ENCODE measurements at regions not wholly inside any gene's neighbourhood (a gene's known extent, or its start where the extent isn't known, plus 50 kb on each side); places are given as distances from the start of the nearest gene placed in this dataset.

DNA sequence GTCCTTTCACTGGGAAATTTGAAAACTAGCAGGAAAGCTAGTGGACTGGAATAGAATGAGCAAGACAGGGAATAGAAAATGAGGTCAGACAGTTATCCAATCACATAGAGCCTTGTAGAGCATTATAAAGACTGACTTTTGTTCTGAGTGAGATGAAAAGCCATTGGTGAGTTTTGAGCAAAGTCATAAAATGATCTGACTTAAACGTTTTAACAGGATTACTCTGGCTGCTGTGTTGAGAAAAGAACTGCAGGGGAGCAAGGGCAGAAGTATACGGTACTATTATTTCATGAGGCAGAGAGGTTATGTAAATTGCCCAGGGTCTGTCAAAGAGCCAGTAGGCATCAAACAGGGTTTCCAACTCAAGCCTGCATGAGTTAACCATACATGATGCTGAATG, 393.4 kb downstream of the TFEC start:
- H3K4me1 ChIP-seq (ENCODE audit: control insufficient read depth, insufficient read depth, low read depth, low read length): no peaks in the 10 kb centered on the region
- no peak overlapping the region for H3K18ac ChIP-seq (ENCODE audit: low read depth in 1 of 2, low read length in 2 of 2)
- H3K4ac ChIP-seq (ENCODE audit: low read depth in 1 of 2, low read length in 2 of 2): no peak overlapping the region
- H3K14ac ChIP-seq (ENCODE audit: low read length in 2 of 2): no peak overlapping the region
- H3K4me2 ChIP-seq (ENCODE audit: low read length, poor library complexity, severe bottlenecking): no peak overlapping the region
- H3K36me3 ChIP-seq (ENCODE audit: control insufficient read depth in 1 of 2, insufficient read depth in 2 of 2, low read depth in 1 of 2, low read length in 2 of 2): no peaks in the 10 kb centered on the region
- no peak overlapping the region for H2BK5ac ChIP-seq (ENCODE audit: low read depth, low read length, poor library complexity, severe bottlenecking)
- no peaks in the 10 kb centered on the region for H3K27me3 ChIP-seq (ENCODE audit: control insufficient read depth in 1 of 2, insufficient read depth in 1 of 2, low read length in 2 of 2)
- H3K9me3 ChIP-seq (ENCODE audit: control insufficient read depth, low read length): peaks cover 7% of the 10 kb centered on the region
- no peak overlapping the region for H2BK120ac ChIP-seq (ENCODE audit: low read depth, low read length)
- H3K9ac ChIP-seq (ENCODE audit: low read length): no peak overlapping the region
- DNase-seq: no peak
- H2AFZ ChIP-seq (ENCODE audit: low read depth, low read length): no peak overlapping the region
- H3K27ac ChIP-seq (ENCODE audit: low read length, poor library complexity, severe bottlenecking): no peak overlapping the region
- H4K8ac ChIP-seq (ENCODE audit: low read length): no peak overlapping the region
- H3K79me1 ChIP-seq (replicated peaks; ENCODE audit: low read length, poor library complexity, severe bottlenecking): no peaks in the 10 kb centered on the region
- no peak overlapping the region for H2BK12ac ChIP-seq (ENCODE audit: low read length in 2 of 2)
- no peak overlapping the region for H3K23ac ChIP-seq (ENCODE audit: low read length in 2 of 2)
- H4K91ac ChIP-seq (ENCODE audit: low read length): no peak overlapping the region
- H3K4me3 ChIP-seq (ENCODE audit: insufficient read depth in 1 of 2, low read depth in 1 of 2, low read length in 2 of 2): no peak overlapping the region
- no peak overlapping the region for H2BK15ac ChIP-seq (ENCODE audit: low read depth, poor library complexity, severe bottlenecking)
- WGBS: 78% methylated on average over 2 of the region's 2 CpGs
- no peak overlapping the region for H2AK5ac ChIP-seq (ENCODE audit: low read length, severe bottlenecking)

DNA sequence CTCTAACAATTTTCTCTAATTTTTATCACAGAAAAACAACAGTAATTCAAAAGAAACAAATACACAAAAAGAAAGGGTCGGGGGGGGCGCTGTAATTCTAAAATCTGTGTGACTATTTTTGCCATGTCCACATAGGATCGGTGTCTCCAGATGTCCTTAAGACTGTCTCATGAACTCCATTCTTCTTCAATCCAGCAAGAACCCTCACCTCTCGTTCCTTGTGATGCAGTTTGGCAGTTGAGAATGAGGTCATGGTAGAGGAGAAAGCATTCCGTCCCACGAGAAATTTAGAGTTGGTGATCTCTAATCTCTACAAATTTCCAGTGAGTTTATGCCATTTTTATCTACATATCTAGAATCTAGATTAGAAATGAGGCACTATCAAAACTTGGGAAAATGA, 394.7 kb downstream of the TFEC start:
- Histone ChIP-seq H4K8ac (ENCODE audit: low read length) (no peak overlapping the region), H3K4me2 (ENCODE audit: low read length, poor library complexity, severe bottlenecking) (no peak overlapping the region), H3K4me3 (ENCODE audit: insufficient read depth in 1 of 2, low read depth in 1 of 2, low read length in 2 of 2) (no peak overlapping the region), H3K23ac (ENCODE audit: low read length in 2 of 2) (no peak overlapping the region), H3K36me3 (ENCODE audit: control insufficient read depth in 1 of 2, insufficient read depth in 2 of 2, low read depth in 1 of 2, low read length in 2 of 2) (no peaks in the 10 kb centered on the region), H3K9ac (ENCODE audit: low read length) (no peak overlapping the region), H3K4ac (ENCODE audit: low read depth in 1 of 2, low read length in 2 of 2) (no peak overlapping the region), H2BK5ac (ENCODE audit: low read depth, low read length, poor library complexity, severe bottlenecking) (no peak overlapping the region), H2AK5ac (ENCODE audit: low read length, severe bottlenecking) (no peak overlapping the region), H3K18ac (ENCODE audit: low read depth in 1 of 2, low read length in 2 of 2) (no peak overlapping the region), H2AFZ (ENCODE audit: low read depth, low read length) (no peak overlapping the region), H2BK15ac (ENCODE audit: low read depth, poor library complexity, severe bottlenecking) (no peak overlapping the region), H3K79me1 (replicated peaks; ENCODE audit: low read length, poor library complexity, severe bottlenecking) (no peaks in the 10 kb centered on the region), H3K27ac (ENCODE audit: low read length, poor library complexity, severe bottlenecking) (no peak overlapping the region), H2BK120ac (ENCODE audit: low read depth, low read length) (no peak overlapping the region), H2BK12ac (ENCODE audit: low read length in 2 of 2) (no peak overlapping the region), H3K14ac (ENCODE audit: low read length in 2 of 2) (no peak overlapping the region), H3K9me3 (ENCODE audit: control insufficient read depth, low read length) (no peaks in the 10 kb centered on the region), H3K4me1 (ENCODE audit: control insufficient read depth, insufficient read depth, low read depth, low read length) (no peaks in the 10 kb centered on the region), H4K91ac (ENCODE audit: low read length) (no peak overlapping the region), H3K27me3 (ENCODE audit: control insufficient read depth in 1 of 2, insufficient read depth in 1 of 2, low read length in 2 of 2) (no peaks in the 10 kb centered on the region)
- DNase-seq: no peak
- WGBS: 100% methylated on average over 2 of the region's 6 CpGs

DNA sequence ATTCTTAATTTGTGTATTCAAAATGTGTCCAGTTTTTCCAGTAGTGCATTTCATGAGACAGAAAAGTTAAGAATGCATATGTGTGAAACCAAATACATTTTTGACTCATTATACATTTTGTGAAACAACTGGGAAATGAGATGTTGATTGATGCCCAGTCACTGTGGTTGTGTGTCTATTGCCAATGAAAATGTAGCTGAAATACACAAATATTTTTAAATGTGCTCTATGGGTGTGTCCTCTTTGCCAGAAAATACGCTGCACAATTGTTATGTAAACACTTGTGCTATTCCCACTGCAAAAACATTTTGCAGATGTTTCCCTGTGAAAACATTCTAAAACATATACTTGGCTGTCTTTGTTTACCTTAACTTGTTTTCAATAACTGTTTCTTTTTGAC, 395.2 kb downstream of the TFEC start:
- Histone ChIP-seq H3K9me3 (ENCODE audit: control insufficient read depth, low read length) (no peaks in the 10 kb centered on the region), H2BK12ac (ENCODE audit: low read length in 2 of 2) (no peak overlapping the region), H2AK5ac (ENCODE audit: low read length, severe bottlenecking) (no peak overlapping the region), H3K27ac (ENCODE audit: low read length, poor library complexity, severe bottlenecking) (no peak overlapping the region), H4K91ac (ENCODE audit: low read length) (no peak overlapping the region), H3K4me3 (ENCODE audit: insufficient read depth in 1 of 2, low read depth in 1 of 2, low read length in 2 of 2) (no peak overlapping the region), H3K36me3 (ENCODE audit: control insufficient read depth in 1 of 2, insufficient read depth in 2 of 2, low read depth in 1 of 2, low read length in 2 of 2) (no peaks in the 10 kb centered on the region), H3K9ac (ENCODE audit: low read length) (no peak overlapping the region), H2AFZ (ENCODE audit: low read depth, low read length) (no peak overlapping the region), H3K18ac (ENCODE audit: low read depth in 1 of 2, low read length in 2 of 2) (no peak overlapping the region), H2BK15ac (ENCODE audit: low read depth, poor library complexity, severe bottlenecking) (no peak overlapping the region), H3K23ac (ENCODE audit: low read length in 2 of 2) (no peak overlapping the region), H3K4me1 (ENCODE audit: control insufficient read depth, insufficient read depth, low read depth, low read length) (no peaks in the 10 kb centered on the region), H2BK5ac (ENCODE audit: low read depth, low read length, poor library complexity, severe bottlenecking) (no peak overlapping the region), H2BK120ac (ENCODE audit: low read depth, low read length) (no peak overlapping the region), H3K27me3 (ENCODE audit: control insufficient read depth in 1 of 2, insufficient read depth in 1 of 2, low read length in 2 of 2) (no peaks in the 10 kb centered on the region), H3K4me2 (ENCODE audit: low read length, poor library complexity, severe bottlenecking) (no peak overlapping the region), H3K4ac (ENCODE audit: low read depth in 1 of 2, low read length in 2 of 2) (no peak overlapping the region), H3K14ac (ENCODE audit: low read length in 2 of 2) (no peak overlapping the region), H4K8ac (ENCODE audit: low read length) (no peak overlapping the region), H3K79me1 (replicated peaks; ENCODE audit: low read length, poor library complexity, severe bottlenecking) (no peaks in the 10 kb centered on the region)
- WGBS: 0% methylated on average over 1 of the region's 1 CpG
- DNase-seq: peak; percentile 22

DNA sequence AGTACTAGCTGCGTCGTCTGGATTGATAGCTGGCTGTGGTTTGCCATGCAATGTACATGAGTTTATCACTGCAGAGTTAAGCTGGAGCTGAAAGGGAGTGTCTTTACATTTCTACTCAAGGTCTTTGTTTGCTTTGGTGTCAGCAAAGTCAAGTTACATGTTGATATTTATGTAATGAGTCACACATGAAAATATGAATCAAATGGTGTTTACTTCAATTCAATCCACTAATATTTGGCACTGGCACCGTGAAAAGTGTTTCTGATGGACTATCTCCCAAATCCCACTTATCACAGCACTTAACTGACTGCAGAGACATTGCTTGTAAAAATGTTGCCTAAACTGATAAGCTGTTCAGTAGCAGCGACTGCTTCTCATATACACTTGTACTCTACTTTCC, 395.9 kb downstream of the TFEC start:
- Histone ChIP-seq H4K91ac (ENCODE audit: low read length) (no peak overlapping the region), H3K18ac (ENCODE audit: low read depth in 1 of 2, low read length in 2 of 2) (no peak overlapping the region), H2BK120ac (ENCODE audit: low read depth, low read length) (no peak overlapping the region), H3K4me2 (ENCODE audit: low read length, poor library complexity, severe bottlenecking) (no peak overlapping the region), H3K4me3 (ENCODE audit: insufficient read depth in 1 of 2, low read depth in 1 of 2, low read length in 2 of 2) (no peak overlapping the region), H4K8ac (ENCODE audit: low read length) (no peak overlapping the region), H3K14ac (ENCODE audit: low read length in 2 of 2) (no peak overlapping the region), H3K9me3 (ENCODE audit: control insufficient read depth, low read length) (no peaks in the 10 kb centered on the region), H2BK15ac (ENCODE audit: low read depth, poor library complexity, severe bottlenecking) (no peak overlapping the region), H3K79me1 (replicated peaks; ENCODE audit: low read length, poor library complexity, severe bottlenecking) (no peaks in the 10 kb centered on the region), H3K27me3 (ENCODE audit: control insufficient read depth in 1 of 2, insufficient read depth in 1 of 2, low read length in 2 of 2) (no peaks in the 10 kb centered on the region), H2BK12ac (ENCODE audit: low read length in 2 of 2) (no peak overlapping the region), H2AK5ac (ENCODE audit: low read length, severe bottlenecking) (no peak overlapping the region), H3K4me1 (ENCODE audit: control insufficient read depth, insufficient read depth, low read depth, low read length) (no peaks in the 10 kb centered on the region), H3K23ac (ENCODE audit: low read length in 2 of 2) (no peak overlapping the region), H3K36me3 (ENCODE audit: control insufficient read depth in 1 of 2, insufficient read depth in 2 of 2, low read depth in 1 of 2, low read length in 2 of 2) (no peaks in the 10 kb centered on the region), H3K27ac (ENCODE audit: low read length, poor library complexity, severe bottlenecking) (no peak overlapping the region), H3K4ac (ENCODE audit: low read depth in 1 of 2, low read length in 2 of 2) (no peak overlapping the region), H2BK5ac (ENCODE audit: low read depth, low read length, poor library complexity, severe bottlenecking) (no peak overlapping the region), H2AFZ (ENCODE audit: low read depth, low read length) (no peak overlapping the region), H3K9ac (ENCODE audit: low read length) (no peak overlapping the region)
- peak; percentile 37 for DNase-seq
- 29% methylated on average over 4 of the region's 4 CpGs for WGBS
